ENCODE measurements at regions not wholly inside any gene's neighbourhood (a gene's known extent, or its start where the extent isn't known, plus 50 kb on each side); places are given as distances from the start of the nearest gene placed in this dataset.

GRCh38 chr13:76610819-76611415 is 275.3 kb downstream of the KCTD12 start:
- 56 to 64% methylated on average over 7 of the region's 7 CpGs for WGBS, 2 donors
- no peaks in the 10 kb centered on the region for H3K27me3 ChIP-seq
- TF ChIP-seq POLR2A (IDR thresholded peaks at IDR 0.05), result no peak
- TF ChIP-seq, protein P1, sequence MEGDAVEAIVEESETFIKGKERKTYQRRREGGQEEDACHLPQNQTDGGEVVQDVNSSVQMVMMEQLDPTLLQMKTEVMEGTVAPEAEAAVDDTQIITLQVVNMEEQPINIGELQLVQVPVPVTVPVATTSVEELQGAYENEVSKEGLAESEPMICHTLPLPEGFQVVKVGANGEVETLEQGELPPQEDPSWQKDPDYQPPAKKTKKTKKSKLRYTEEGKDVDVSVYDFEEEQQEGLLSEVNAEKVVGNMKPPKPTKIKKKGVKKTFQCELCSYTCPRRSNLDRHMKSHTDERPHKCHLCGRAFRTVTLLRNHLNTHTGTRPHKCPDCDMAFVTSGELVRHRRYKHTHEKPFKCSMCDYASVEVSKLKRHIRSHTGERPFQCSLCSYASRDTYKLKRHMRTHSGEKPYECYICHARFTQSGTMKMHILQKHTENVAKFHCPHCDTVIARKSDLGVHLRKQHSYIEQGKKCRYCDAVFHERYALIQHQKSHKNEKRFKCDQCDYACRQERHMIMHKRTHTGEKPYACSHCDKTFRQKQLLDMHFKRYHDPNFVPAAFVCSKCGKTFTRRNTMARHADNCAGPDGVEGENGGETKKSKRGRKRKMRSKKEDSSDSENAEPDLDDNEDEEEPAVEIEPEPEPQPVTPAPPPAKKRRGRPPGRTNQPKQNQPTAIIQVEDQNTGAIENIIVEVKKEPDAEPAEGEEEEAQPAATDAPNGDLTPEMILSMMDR (IDR thresholded peaks at IDR 0.05), result no peak
- ATAC-seq, result no peak
- no peak overlapping the region for H3K4me3 ChIP-seq
- intact Hi-C loops (cut with DNase I), result no loop called here
- H3K36me3 ChIP-seq (replicated peaks in 1 of 2; ENCODE audit: insufficient read depth in 1 of 2, low read depth in 2 of 2), result no peaks in the 10 kb centered on the region
- no peak for DNase-seq
- H3K9me3 ChIP-seq, result no peaks in the 10 kb centered on the region
- H3K4me1 ChIP-seq, result no peaks in the 10 kb centered on the region
- H3K27ac ChIP-seq, result no peak overlapping the region

DNA sequence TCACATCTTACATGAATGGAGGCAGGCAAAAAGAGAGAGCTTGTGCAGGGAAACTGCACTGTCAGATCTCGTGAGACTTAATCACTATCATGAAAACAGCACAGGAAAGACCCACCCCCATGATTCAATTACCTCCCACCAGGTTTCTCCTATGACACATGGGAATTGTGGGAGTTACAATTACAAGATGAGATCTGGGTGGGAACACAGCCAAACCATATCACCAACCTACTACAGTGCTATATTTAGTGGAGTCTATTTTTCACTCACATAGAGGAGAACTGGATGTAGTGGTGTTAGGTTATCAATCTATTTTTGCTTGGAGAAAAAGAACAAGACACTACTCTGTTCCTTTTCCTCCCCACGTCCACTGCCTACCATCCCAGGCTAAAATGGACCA is 276.6 kb downstream of the KCTD12 start:
- TF ChIP-seq, protein P1 (IDR thresholded peaks at IDR 0.05), result no peak
- no peak for TF ChIP-seq POLR2A (IDR thresholded peaks at IDR 0.05)
- H3K4me1 ChIP-seq, result no peaks in the 10 kb centered on the region
- DNase-seq (no peak), ATAC-seq (no peak)
- no peak overlapping the region for H3K27ac ChIP-seq
- no peaks in the 10 kb centered on the region for H3K27me3 ChIP-seq
- H3K4me3 ChIP-seq, result no peak overlapping the region
- H3K36me3 ChIP-seq (replicated peaks in 1 of 2; ENCODE audit: insufficient read depth in 1 of 2, low read depth in 2 of 2), result no peaks in the 10 kb centered on the region
- 51 to 74% methylated on average over 2 of the region's 2 CpGs for WGBS, 2 donors
- intact Hi-C loops (cut with DNase I), result no loop called here
- H3K9me3 ChIP-seq, result no peaks in the 10 kb centered on the region

DNA sequence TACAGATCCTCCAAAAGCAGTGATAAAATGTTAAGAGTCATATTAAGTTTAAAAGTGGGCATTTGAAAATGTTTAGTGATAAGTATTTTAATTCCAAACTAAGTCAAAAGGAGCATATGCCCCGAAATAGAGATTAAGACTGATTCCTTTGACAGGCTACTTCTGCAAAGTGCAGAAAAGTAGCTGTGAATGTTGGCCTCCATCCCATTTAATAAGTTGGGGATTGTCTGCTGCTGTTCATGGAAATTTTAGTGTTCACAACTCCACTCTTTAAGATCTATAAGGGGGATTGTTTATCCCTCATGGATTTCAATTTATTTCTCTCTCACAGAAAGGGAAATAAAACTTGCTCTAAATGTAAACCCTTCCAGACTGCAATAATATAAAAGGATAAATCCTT is 278.3 kb downstream of the KCTD12 start:
- WGBS, 2 donors, result 41 to 43% methylated on average over 1 of the region's 1 CpG

GRCh38 chr13:76600081-76600480 is 286.1 kb downstream of the KCTD12 start:
- H3K27me3 ChIP-seq, result no peaks in the 10 kb centered on the region
- TF ChIP-seq, protein P1 (IDR thresholded peaks at IDR 0.05), result no peak
- TF ChIP-seq POLR2A (IDR thresholded peaks at IDR 0.05), result no peak
- no peaks in the 10 kb centered on the region for H3K36me3 ChIP-seq (replicated peaks in 1 of 2; ENCODE audit: insufficient read depth in 1 of 2, low read depth in 2 of 2)
- no peaks in the 10 kb centered on the region for H3K4me1 ChIP-seq
- H3K9me3 ChIP-seq, result no peaks in the 10 kb centered on the region
- H3K4me3 ChIP-seq, result no peak overlapping the region
- intact Hi-C loops (cut with DNase I), result no loop called here
- ATAC-seq, result no peak
- H3K27ac ChIP-seq, result no peak overlapping the region
- DNase-seq, result peak in 1 of 4 donors; percentile 6

More for the DNA sequence above, 278.3 kb downstream of the KCTD12 start:
- H3K9me3 ChIP-seq, result no peaks in the 10 kb centered on the region
- H3K36me3 ChIP-seq (replicated peaks in 1 of 2; ENCODE audit: insufficient read depth in 1 of 2, low read depth in 2 of 2), result no peaks in the 10 kb centered on the region
- DNase-seq, result no peak
- H3K27ac ChIP-seq, result no peak overlapping the region
- no peak for TF ChIP-seq POLR2A (IDR thresholded peaks at IDR 0.05)
- TF ChIP-seq, protein P1 (IDR thresholded peaks at IDR 0.05), result no peak
- H3K27me3 ChIP-seq, result no peaks in the 10 kb centered on the region
- ATAC-seq, result no peak
- no peak overlapping the region for H3K4me3 ChIP-seq
- intact Hi-C loops (cut with DNase I), result no loop called here
- H3K4me1 ChIP-seq, result no peaks in the 10 kb centered on the region

- H3K27me3 ChIP-seq, result no peaks in the 10 kb centered on the region
- 23 to 48% methylated on average over 1 of the region's 1 CpG for WGBS, 2 donors
- ATAC-seq (no peak), DNase-seq (no peak)
- no peaks in the 10 kb centered on the region for H3K9me3 ChIP-seq
- H3K27ac ChIP-seq, result no peak overlapping the region
- intact Hi-C loops (cut with DNase I), result no loop called here
- TF ChIP-seq POLR2A (IDR thresholded peaks at IDR 0.05), result no peak
- TF ChIP-seq, protein P1 (IDR thresholded peaks at IDR 0.05), result no peak
- H3K4me3 ChIP-seq, result no peak overlapping the region
- no peaks in the 10 kb centered on the region for H3K36me3 ChIP-seq (replicated peaks in 1 of 2; ENCODE audit: insufficient read depth in 1 of 2, low read depth in 2 of 2)
- H3K4me1 ChIP-seq, result no peaks in the 10 kb centered on the region
These were observed 288.3 kb downstream of the KCTD12 start for GRCh38 chr13:76597868-76598267.

All from body of pancreas (tissue), 4 donors.